ENCODE measurements at regions not wholly inside any gene's neighbourhood (a gene's known extent, or its start where the extent isn't known, plus 50 kb on each side); places are given as distances from the start of the nearest gene placed in this dataset.

DNA sequence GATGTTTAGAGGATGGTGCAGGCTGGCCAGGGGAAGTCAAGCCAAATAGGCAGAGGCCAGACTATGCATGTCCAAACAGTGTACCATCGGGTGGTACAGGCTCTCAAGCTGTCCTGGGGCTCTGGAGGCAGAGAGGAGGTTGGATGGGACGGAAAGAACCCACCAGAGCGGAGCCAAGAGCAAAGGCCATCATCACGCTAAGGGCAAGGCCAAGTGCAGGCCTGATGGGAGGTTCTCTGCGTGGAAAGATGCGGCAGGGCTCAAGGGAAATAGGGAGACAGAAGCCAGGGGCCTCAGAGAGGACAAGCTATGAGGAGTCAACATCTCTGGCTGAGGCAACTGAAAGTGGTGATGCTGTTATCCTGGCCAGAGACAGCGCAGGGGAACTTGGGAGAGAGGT, 102.7 kb downstream of the ASB7 start:
- TF ChIP-seq RAD21 (IDR thresholded peaks at IDR 0.05 in 1 of 2, conservative IDR thresholded peaks at IDR 0.05 in 1 of 2; ENCODE audit: low read depth in 2 of 2, low read length in 2 of 2): no peak
- no peak for TF ChIP-seq KDM4A (IDR thresholded peaks at IDR 0.05; ENCODE audit: low read depth, low read length, severe bottlenecking)
- TF ChIP-seq, protein P1, sequence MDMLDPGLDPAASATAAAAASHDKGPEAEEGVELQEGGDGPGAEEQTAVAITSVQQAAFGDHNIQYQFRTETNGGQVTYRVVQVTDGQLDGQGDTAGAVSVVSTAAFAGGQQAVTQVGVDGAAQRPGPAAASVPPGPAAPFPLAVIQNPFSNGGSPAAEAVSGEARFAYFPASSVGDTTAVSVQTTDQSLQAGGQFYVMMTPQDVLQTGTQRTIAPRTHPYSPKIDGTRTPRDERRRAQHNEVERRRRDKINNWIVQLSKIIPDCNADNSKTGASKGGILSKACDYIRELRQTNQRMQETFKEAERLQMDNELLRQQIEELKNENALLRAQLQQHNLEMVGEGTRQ (IDR thresholded peaks at IDR 0.05; ENCODE audit: low read length): no peak
- TF ChIP-seq GTF2F1 (IDR thresholded peaks at IDR 0.05; ENCODE audit: borderline replicate concordance, low read depth, low read length): no peak
- no peak for TF ChIP-seq NANOG (IDR thresholded peaks at IDR 0.05; ENCODE audit: insufficient read depth, low read depth, low read length, poor library complexity, severe bottlenecking)
- TF ChIP-seq, protein P2, sequence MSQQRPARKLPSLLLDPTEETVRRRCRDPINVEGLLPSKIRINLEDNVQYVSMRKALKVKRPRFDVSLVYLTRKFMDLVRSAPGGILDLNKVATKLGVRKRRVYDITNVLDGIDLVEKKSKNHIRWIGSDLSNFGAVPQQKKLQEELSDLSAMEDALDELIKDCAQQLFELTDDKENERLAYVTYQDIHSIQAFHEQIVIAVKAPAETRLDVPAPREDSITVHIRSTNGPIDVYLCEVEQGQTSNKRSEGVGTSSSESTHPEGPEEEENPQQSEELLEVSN (IDR thresholded peaks at IDR 0.05): no peak
- TF ChIP-seq TEAD4 (IDR thresholded peaks at IDR 0.05; ENCODE audit: low read depth, low read length): no peak
- TF ChIP-seq, protein P3, sequence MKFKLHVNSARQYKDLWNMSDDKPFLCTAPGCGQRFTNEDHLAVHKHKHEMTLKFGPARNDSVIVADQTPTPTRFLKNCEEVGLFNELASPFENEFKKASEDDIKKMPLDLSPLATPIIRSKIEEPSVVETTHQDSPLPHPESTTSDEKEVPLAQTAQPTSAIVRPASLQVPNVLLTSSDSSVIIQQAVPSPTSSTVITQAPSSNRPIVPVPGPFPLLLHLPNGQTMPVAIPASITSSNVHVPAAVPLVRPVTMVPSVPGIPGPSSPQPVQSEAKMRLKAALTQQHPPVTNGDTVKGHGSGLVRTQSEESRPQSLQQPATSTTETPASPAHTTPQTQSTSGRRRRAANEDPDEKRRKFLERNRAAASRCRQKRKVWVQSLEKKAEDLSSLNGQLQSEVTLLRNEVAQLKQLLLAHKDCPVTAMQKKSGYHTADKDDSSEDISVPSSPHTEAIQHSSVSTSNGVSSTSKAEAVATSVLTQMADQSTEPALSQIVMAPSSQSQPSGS (IDR thresholded peaks at IDR 0.05; ENCODE audit: low read length): no peak
- no peak for TF ChIP-seq EP300 (IDR thresholded peaks at IDR 0.05; ENCODE audit: borderline replicate concordance in 1 of 2, low read depth in 2 of 2, low read length in 2 of 2)
- no peak for TF ChIP-seq CEBPB (IDR thresholded peaks at IDR 0.05; ENCODE audit: low read depth, low read length)
- Histone ChIP-seq H3K4me2 (ENCODE audit: insufficient read depth in 1 of 2, low read depth in 2 of 2, low read length in 2 of 2) (no peak overlapping the region), H2AK5ac (ENCODE audit: low read depth, low read length) (no peak overlapping the region), H2BK15ac (ENCODE audit: low read length) (no peak overlapping the region), H3K23ac (ENCODE audit: insufficient read length) (no peak overlapping the region), H3K79me1 (ENCODE audit: low read depth, low read length) (no peaks in the 10 kb centered on the region), H4K91ac (replicated peaks; ENCODE audit: insufficient read length, low read length) (no peak overlapping the region), H2AFZ (ENCODE audit: low read length) (no peak overlapping the region), H3K9me3 (ENCODE audit: insufficient read depth in 2 of 2, low read depth in 1 of 2, low read length in 1 of 2) (peaks cover 0 to 10% of the 10 kb centered on the region in 2 experiments; a peak in 2 of 4 replicates), H3K18ac (ENCODE audit: extremely low read depth, low read length) (no peak overlapping the region), H4K8ac (ENCODE audit: extremely low read depth, insufficient read depth, low read length) (no peak overlapping the region), H3K4me3 (ENCODE audit: extremely low read depth in 1 of 4, insufficient read depth in 2 of 4, low read depth in 3 of 4, low read length in 4 of 4) (no peak overlapping the region), H3K27me3 (replicated peaks in 1 of 4; ENCODE audit: control insufficient read depth in 3 of 4, extremely low read depth in 1 of 4, insufficient read depth in 3 of 4, low read length in 3 of 4) (no peaks in the 10 kb centered on the region), H4K5ac (ENCODE audit: insufficient read length, low read depth, low read length) (no peak overlapping the region), H3K27ac (ENCODE audit: low read depth, low read length) (no peak overlapping the region), H3K23me2 (ENCODE audit: low read depth, low read length) (peaks cover 3% of the 10 kb centered on the region; the same call in 1 of the 2 replicates), H2BK12ac (ENCODE audit: low read depth, low read length) (no peak overlapping the region), H3K79me2 (ENCODE audit: control insufficient read depth in 1 of 2, insufficient read depth in 2 of 2, low read length in 2 of 2) (no peaks in the 10 kb centered on the region), H2BK120ac (replicated peaks; ENCODE audit: low read depth, low read length) (no peak overlapping the region), H2BK20ac (ENCODE audit: low read length) (no peak overlapping the region), H3K9ac (replicated peaks in 1 of 4; ENCODE audit: extremely low read depth in 1 of 4, low read depth in 3 of 4, low read length in 3 of 4) (no peak overlapping the region), H2BK5ac (ENCODE audit: low read depth, low read length) (no peak overlapping the region), H3K4ac (replicated peaks; ENCODE audit: insufficient read length, low read depth, low read length) (no peak overlapping the region), H4K20me1 (replicated peaks in 1 of 2; ENCODE audit: control insufficient read depth in 1 of 2, insufficient read depth in 2 of 2, low read length in 2 of 2) (no peaks in the 10 kb centered on the region), H3K4me1 (replicated peaks in 1 of 4; ENCODE audit: control insufficient read depth in 3 of 4, insufficient read depth in 4 of 4, low read length in 3 of 4) (no peaks in the 10 kb centered on the region), H3K36me3 (ENCODE audit: control insufficient read depth in 2 of 4, insufficient read depth in 4 of 4, low read length in 3 of 4) (no peaks in the 10 kb centered on the region), H3K56ac (replicated peaks; ENCODE audit: insufficient read length, low read depth, low read length) (no peak overlapping the region), H3K14ac (ENCODE audit: insufficient read length) (no peak overlapping the region)
- ChIA-PET POLR2A (ENCODE audit: partially characterized antibody) (no interaction called here), CTCF (ENCODE audit: partially characterized antibody) (interaction anchor here (0.7 to 1.2 kb wide), 2 partner anchors 159 to 168 kb away, joined by 4 read pairs; no protein-coding TSS in a partner anchor)
- DNase-seq (ENCODE audit: low read depth in 1 of 2, low spot score in 2 of 2) (no peak), FAIRE-seq (no peak)
- WGBS, 2 experiments (ENCODE audit: extremely low coverage in 1 of 2, insufficient coverage in 1 of 2, insufficient read length in 1 of 2, insufficient replicate concordance in 2 of 2, low coverage in 1 of 2, low lambda C conversion rate in 2 of 2, missing lambda C conversion rate in 1 of 2): 91% methylated on average over 7 of the region's 7 CpGs; no CpG with 5 or more reads in 1 of the 2 experiments

Data from H1 (cell line).